ENCODE measurements at regions not wholly inside any gene's neighbourhood (a gene's known extent, or its start where the extent isn't known, plus 50 kb on each side); places are given as distances from the start of the nearest gene placed in this dataset.
"Not testable (repeated sequence)": the region's sequence is repeated elsewhere in the genome, so short reads cannot be mapped to it uniquely, and the experiment has no call there.

GRCh38 chr2:90295036-90295750, 1603.7 kb downstream of the RPIA start:
- H3K4me3 Mint-ChIP-seq, H3K4me1 Mint-ChIP-seq, DNase-seq, H3K9me3 Mint-ChIP-seq, H3K27ac Mint-ChIP-seq, H3K27me3 Mint-ChIP-seq, H3K36me3 Mint-ChIP-seq: not testable (repeated sequence)

- not testable (repeated sequence) for H3K36me3 Mint-ChIP-seq, H3K27ac Mint-ChIP-seq, H3K4me1 Mint-ChIP-seq, DNase-seq, H3K9me3 Mint-ChIP-seq, H3K27me3 Mint-ChIP-seq, H3K4me3 Mint-ChIP-seq
Observed at GRCh38 chr2:90296484-90296777, 1605.0 kb downstream of the RPIA start.

GRCh38 chr2:90297701-90298100, 1606.2 kb downstream of the RPIA start:
- not testable (repeated sequence) for H3K4me1 Mint-ChIP-seq, H3K36me3 Mint-ChIP-seq, H3K27me3 Mint-ChIP-seq, H3K9me3 Mint-ChIP-seq, H3K4me3 Mint-ChIP-seq, DNase-seq, H3K27ac Mint-ChIP-seq

- not testable (repeated sequence) for H3K27me3 Mint-ChIP-seq, DNase-seq, H3K4me1 Mint-ChIP-seq, H3K4me3 Mint-ChIP-seq, H3K36me3 Mint-ChIP-seq, H3K27ac Mint-ChIP-seq, H3K9me3 Mint-ChIP-seq
Observed at GRCh38 chr2:90298126-90298755, 1606.8 kb downstream of the RPIA start.

GRCh38 chr2:90298983-90299382, 1607.5 kb downstream of the RPIA start:
- H3K4me1 Mint-ChIP-seq, DNase-seq, H3K27me3 Mint-ChIP-seq, H3K36me3 Mint-ChIP-seq, H3K9me3 Mint-ChIP-seq, H3K4me3 Mint-ChIP-seq, H3K27ac Mint-ChIP-seq: not testable (repeated sequence)

- H3K4me1 Mint-ChIP-seq, H3K36me3 Mint-ChIP-seq, DNase-seq, H3K9me3 Mint-ChIP-seq: not testable (repeated sequence)
- H3K4me3 Mint-ChIP-seq: peak overlapping the region; percentile 72
- H3K27me3 Mint-ChIP-seq: peaks cover 17% of the 10 kb centered on the region
- peak overlapping the region; percentile 45 for H3K27ac Mint-ChIP-seq
Observed at GRCh38 chr2:90322982-90323381, 1631.5 kb downstream of the RPIA start.

- H3K27me3 Mint-ChIP-seq: peaks cover 17% of the 10 kb centered on the region
- H3K27ac Mint-ChIP-seq, H3K36me3 Mint-ChIP-seq, H3K4me1 Mint-ChIP-seq, DNase-seq, H3K9me3 Mint-ChIP-seq: not testable (repeated sequence)
- H3K4me3 Mint-ChIP-seq: peak overlapping the region; percentile 69
Observed at GRCh38 chr2:90323612-90324558, 1632.4 kb downstream of the RPIA start.

GRCh38 chr2:90324672-90325071, 1633.2 kb downstream of the RPIA start:
- H3K36me3 Mint-ChIP-seq, H3K9me3 Mint-ChIP-seq, H3K27ac Mint-ChIP-seq, DNase-seq, H3K4me1 Mint-ChIP-seq, H3K4me3 Mint-ChIP-seq: not testable (repeated sequence)
- H3K27me3 Mint-ChIP-seq: peaks cover 17% of the 10 kb centered on the region

- DNase-seq, H3K4me1 Mint-ChIP-seq, H3K27ac Mint-ChIP-seq, H3K9me3 Mint-ChIP-seq, H3K4me3 Mint-ChIP-seq, H3K36me3 Mint-ChIP-seq: not testable (repeated sequence)
- peaks cover 13% of the 10 kb centered on the region for H3K27me3 Mint-ChIP-seq
Observed at GRCh38 chr2:90325796-90326353, 1634.4 kb downstream of the RPIA start.

GRCh38 chr2:90355546-90355945, 1664.1 kb downstream of the RPIA start:
- not testable (repeated sequence) for H3K36me3 Mint-ChIP-seq, H3K4me1 Mint-ChIP-seq, H3K27me3 Mint-ChIP-seq, H3K9me3 Mint-ChIP-seq, H3K4me3 Mint-ChIP-seq, H3K27ac Mint-ChIP-seq, DNase-seq

- H3K4me3 Mint-ChIP-seq, H3K9me3 Mint-ChIP-seq, H3K36me3 Mint-ChIP-seq, DNase-seq, H3K27ac Mint-ChIP-seq, H3K27me3 Mint-ChIP-seq, H3K4me1 Mint-ChIP-seq: not testable (repeated sequence)
Observed at GRCh38 chr2:90359344-90359743, 1667.9 kb downstream of the RPIA start.

- not testable (repeated sequence) for H3K9me3 Mint-ChIP-seq, H3K27me3 Mint-ChIP-seq, H3K4me1 Mint-ChIP-seq, H3K4me3 Mint-ChIP-seq, H3K27ac Mint-ChIP-seq, DNase-seq, H3K36me3 Mint-ChIP-seq
Observed at GRCh38 chr2:90359887-90360730, 1668.6 kb downstream of the RPIA start.

- not testable (repeated sequence) for H3K9me3 Mint-ChIP-seq, DNase-seq, H3K27me3 Mint-ChIP-seq, H3K36me3 Mint-ChIP-seq, H3K27ac Mint-ChIP-seq, H3K4me3 Mint-ChIP-seq, H3K4me1 Mint-ChIP-seq
Observed at GRCh38 chr2:90360731-90361035, 1669.2 kb downstream of the RPIA start.
